Hematopoietic multipotent progenitor cell treated with erythropoietin and hydrocortisone succinate and interleukin-3 and kit ligand, for 4 days (in vitro differentiated cells): ENCODE measurements at regions not wholly inside any gene's neighbourhood (a gene's known extent, or its start where the extent isn't known, plus 50 kb on each side); places are given as distances from the start of the nearest gene placed in this dataset.

Experiments
- DNase-seq: peaks from one replicate; pipeline ENCODE4 v3.0.0-alpha.2; 2015

DNA sequence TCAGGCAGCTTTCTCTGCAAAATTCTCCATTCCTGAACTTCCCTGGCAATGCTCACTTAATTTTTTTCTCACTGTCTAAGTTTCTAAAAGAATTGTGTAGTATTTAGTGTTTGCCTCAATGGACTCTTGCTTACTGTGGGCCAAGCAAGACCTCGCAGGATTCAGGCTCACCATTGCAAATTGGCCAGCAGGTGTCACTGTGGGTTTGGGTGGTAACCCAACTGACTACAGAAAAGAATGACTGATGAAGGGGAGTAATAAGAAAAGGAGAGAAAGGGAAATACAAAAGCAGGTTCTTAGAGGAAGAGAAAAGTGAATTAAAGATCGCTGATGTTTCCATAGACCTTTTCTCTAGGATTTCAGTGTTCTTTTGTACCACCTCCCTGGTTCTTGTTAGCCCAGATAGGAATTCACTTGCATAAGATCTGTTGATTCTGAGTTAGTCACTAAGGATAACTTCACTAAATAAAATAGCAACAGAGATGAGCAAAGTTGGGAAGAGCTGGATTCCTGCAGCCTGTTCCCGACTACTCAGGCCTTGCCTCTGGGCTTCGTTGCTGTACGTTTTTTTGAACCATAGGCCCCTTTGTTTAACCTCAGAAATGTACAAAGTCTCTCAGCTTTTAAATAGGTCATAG lies 386.5 kb upstream of the DDHD1 start:
- DNase-seq, result peak; percentile 77

DNA sequence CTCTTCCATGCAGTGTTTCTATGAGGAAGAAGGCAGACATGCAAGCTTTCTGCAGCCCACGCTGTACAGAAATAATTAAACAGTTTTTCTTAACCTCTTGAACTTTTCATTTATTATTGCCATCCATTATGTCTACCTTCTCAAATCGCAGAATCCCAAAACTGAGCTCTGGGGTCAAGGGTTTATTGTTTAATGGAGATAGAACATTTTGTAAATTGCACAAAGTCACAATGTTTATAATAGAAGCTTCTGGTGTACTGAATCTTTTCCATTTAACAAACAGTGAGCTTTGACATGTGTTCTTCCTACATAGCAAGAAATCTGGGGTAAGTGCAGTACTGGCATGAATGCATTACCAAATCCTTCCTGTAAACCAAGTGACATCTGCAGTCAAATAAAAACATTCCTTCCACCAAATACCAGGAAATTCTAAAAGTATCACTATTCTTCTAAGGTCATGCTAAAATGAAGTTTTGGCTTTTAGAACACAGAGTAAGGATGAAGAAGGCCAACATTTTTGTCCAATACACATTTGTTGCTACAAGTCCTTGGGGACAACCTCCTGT lies 385.3 kb upstream of the DDHD1 start:
- no peak for DNase-seq

DNA sequence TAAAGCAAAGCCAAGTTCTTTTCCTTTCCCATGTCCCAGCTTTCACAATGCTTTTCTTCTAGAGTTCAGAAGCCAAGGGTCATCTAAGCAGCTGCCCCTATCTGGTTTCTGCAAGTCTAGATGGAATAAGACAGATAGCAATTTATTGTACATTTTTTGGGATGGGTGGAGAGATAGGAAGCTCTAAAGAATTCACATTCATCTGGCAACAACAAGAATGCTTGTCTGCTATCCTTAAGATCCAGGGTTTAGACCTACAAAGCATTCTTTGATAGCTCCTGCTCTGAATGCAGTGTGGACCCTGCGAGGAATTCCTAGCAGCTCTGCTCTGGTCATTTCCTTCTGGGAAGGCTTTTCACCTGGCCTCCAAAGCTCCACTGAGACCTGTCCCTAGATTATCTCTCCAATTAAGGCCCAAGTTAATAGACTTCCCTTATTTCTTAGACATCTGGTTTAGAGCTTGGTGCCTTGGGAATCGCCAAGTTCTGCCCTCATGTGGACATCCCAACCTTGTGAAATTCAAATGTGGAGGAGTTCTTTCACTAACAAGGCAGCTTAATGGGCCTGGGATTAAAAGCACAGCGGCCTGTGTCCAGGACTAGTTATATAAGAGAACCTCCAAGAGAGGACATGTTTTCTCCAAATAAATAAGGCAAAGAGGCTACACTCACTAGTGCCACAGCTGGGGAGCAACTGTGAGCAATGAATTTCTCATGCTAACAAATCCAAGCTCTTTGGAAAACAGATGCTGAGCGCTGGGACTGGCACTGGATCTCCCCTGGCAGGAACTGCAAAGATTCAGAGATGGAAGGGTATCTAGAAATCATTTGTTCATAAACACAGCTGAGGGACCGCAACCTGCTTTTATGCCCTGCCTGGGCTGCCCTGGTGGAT lies 384.5 kb upstream of the DDHD1 start:
- no peak for DNase-seq

- DNase-seq, result no peak
These were observed 383.3 kb upstream of the DDHD1 start for GRCh38 chr14:53536446-53536845.

DNA sequence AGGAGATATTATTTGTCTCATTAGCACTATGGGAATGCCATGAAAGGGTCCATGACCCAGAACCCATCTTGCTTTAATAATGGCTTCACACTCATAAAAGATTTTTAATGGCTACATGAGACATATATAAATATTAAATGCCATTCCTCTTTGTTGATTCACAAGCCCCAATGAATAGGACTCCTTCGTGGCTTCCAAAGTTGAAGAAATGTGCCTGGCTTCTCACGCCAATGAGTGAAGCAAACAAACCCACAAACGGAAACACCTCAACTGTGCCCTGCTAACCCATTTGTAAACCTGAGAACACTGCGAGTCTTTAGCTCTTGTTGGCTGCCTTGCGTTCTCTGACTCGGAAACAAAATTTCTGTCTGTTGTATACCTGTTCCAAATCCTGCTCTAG lies 381.7 kb upstream of the DDHD1 start:
- DNase-seq, result no peak

- peak; percentile 4 for DNase-seq
These were observed 380.4 kb upstream of the DDHD1 start for GRCh38 chr14:53533384-53533970.

DNA sequence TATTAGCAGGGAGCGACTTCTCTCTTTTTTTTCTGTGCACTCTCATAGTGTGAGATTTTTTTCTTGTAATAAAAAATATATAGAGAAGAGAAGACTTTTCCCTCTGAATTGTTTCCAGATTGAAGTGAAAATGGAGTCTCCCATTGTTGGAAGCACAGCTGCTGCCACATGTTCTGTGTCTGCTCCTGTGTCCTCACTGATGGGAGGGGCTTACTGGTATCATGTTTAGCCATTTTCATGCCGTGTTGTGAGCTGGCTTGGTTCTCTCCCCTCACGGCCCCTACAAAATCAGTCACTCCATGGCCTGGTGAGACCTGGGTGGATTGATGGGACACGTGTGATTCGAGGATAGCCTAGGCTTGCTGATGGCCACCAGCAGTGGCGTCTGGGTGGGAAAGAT lies 379.7 kb upstream of the DDHD1 start:
- DNase-seq, result no peak

DNA sequence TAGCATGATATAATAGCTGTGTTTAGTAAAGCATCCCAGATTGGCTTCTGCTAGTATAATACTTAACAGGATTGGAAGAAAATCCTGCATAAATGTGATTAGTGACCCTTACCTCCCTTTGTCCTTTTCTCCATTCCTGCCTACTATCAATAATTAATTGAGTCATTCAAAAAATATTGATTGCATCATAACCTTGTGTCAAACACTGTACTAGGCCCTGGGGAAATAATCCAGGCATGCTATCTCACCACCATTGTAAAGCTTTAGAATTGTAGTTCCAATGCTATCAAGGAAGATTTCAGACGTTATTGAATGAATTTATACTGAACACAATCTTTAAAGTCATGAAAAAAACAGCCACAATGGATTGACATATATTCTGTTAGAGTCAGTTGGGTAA lies 378.6 kb upstream of the DDHD1 start:
- no peak for DNase-seq

GRCh38 chr14:53531156-53531555 lies 378.0 kb upstream of the DDHD1 start:
- no peak for DNase-seq

DNA sequence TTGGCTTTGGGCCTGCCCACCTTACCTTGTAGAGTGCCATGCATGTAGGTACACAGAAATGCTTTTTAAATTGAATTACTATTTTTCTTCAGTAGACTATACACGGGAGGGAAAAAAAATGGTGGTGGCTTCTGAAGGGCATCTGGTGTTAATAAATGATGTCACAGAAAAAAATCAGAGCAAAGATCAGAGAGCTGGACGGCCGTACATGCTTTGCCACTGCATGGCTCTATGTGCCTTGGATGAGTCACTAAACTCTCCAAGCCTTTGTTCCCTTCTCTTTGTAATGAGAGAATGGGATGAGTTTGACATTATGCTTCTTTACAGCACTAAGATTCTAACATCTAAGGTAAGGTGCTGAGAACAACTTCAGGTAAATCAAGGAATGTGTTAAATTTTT lies 376.4 kb upstream of the DDHD1 start:
- no peak for DNase-seq

GRCh38 chr14:53528185-53528671 lies 375.1 kb upstream of the DDHD1 start:
- no peak for DNase-seq

GRCh38 chr14:53526200-53526599 lies 373.1 kb upstream of the DDHD1 start:
- no peak for DNase-seq

DNA sequence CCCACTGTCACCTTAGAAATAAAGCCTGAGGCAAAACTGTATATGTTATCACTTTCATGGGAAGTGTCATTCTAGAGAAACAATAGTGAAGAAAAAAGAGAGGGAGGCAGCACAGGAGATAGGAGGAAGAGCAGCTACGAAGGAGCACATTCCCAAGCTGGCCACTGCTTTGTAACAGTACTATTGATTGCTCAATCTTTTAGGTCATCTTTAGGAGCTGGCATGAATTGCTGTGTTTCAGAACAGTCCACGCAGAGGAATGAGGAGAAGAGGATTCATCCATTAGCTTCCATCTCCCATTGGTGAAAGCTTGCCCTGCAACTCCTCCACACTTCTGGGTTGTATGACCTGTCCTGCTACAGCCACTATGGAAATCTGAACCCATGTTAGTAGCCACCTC lies 372.5 kb upstream of the DDHD1 start:
- no peak for DNase-seq

DNA sequence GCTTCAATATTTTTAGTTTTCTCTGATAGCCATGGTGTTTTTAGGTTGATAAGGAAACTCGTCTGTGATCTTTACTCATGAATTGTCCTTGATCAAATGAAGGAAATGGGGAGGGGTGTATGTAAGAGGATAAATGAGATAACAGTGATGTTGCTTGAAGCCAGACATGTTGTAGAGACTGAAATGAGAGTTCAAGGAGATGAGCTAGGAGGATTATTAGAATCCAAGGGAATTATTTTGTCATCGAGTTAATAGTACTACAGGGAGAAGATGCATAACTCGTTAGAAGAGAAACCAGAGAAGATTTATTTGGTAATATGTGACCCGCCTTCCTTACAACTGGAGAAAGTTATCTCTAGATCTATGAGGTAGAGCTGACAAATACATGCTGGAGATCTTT lies 371.3 kb upstream of the DDHD1 start:
- no peak for DNase-seq

- no peak for DNase-seq
These were observed 370.1 kb upstream of the DDHD1 start for GRCh38 chr14:53523226-53523625.

GRCh38 chr14:53520078-53520928 lies 367.2 kb upstream of the DDHD1 start:
- no peak for DNase-seq

GRCh38 chr14:53519137-53519536 lies 366.0 kb upstream of the DDHD1 start:
- DNase-seq, result no peak

GRCh38 chr14:53517270-53517960 lies 364.3 kb upstream of the DDHD1 start:
- DNase-seq, result no peak

DNA sequence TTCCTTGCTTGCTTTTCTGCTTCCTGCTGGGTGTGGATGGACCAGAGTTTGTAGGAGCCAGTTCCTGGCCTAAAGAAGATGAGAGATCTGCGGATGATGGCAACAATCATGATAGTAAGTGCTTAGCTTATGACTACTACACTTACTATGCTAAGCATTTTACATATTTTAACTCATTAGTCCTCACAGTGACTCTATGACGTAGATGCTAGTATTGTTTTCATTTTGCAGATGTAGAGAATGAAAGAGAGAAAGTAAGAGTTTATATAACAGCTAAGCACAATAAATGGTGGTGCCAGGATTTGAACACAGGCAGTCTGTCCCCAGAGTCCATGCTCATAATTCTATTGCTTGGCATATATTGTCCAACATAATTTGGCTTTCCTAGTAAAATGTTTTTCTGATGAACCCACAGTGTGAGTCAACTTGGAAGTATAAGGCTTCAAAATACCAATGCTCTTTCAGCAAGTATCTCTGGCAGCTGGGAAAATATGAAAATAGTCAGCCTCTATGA lies 363.2 kb upstream of the DDHD1 start:
- no peak for DNase-seq

- peak; percentile 57 for DNase-seq
These were observed 362.2 kb upstream of the DDHD1 start for GRCh38 chr14:53515276-53515675.

GRCh38 chr14:53514197-53514596 lies 361.1 kb upstream of the DDHD1 start:
- DNase-seq, result no peak
